Ovary (tissue), 3 donors: ENCODE measurements at regions not wholly inside any gene's neighbourhood (a gene's known extent, or its start where the extent isn't known, plus 50 kb on each side); places are given as distances from the start of the nearest gene placed in this dataset.

ENCODE experiments used
- CTCF ChIP-seq, 3 donors: fragments of 450-650 bp in 2 of 3; fragments of 200-600 bp in 1 of 3; IDR thresholded peaks; one replicate each; pipeline versions ENCODE4 v1.5.1 to v1.8.0; 2016 to 2022; ENCODE audit warnings: antibody characterized with exemption in 3 of 3, mild to moderate bottlenecking in 1 of 3
- POLR2A ChIP-seq: fragments of 450-650 bp; IDR thresholded peaks from one replicate; pipeline ENCODE4 v1.6.1; 2017; ENCODE audit warnings: antibody characterized with exemption, mild to moderate bottlenecking, moderate library complexity
- donor health status: DM: no; HTN: no; CAD: no.

GRCh38 chr12:127355061-127355841, 911.7 kb upstream of the TMEM132C start:
- TF ChIP-seq CTCF (IDR thresholded peaks at IDR 0.05) (no peak), POLR2A (no peak)
